ENCODE measurements at regions not wholly inside any gene's neighbourhood (a gene's known extent, or its start where the extent isn't known, plus 50 kb on each side); places are given as distances from the start of the nearest gene placed in this dataset.

DNA sequence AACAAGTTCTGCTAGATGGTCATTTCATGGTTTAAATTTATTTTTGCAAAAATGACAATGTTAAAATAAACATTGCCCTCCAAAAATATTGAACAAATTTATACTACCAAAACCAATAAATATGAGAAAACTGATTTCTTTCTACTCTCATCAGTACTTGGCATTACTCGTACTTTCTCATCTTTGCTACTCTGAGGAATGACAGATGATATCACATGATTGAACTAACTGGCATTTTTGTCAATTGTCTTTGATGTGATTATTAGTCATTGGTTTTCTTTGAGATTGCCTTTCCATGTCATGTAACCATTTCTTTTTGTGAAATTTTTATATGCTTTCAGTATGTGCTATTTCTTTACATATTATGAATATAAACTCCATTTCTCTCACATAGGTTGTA lies 167.0 kb upstream of the ITGA4 start (continued):
- TF ChIP-seq KIAA2018 (CRISPR knock-in tag; IDR thresholded peaks at IDR 0.05; ENCODE audit: borderline replicate concordance): no peak
- no peak for TF ChIP-seq ZBTB2 (CRISPR knock-in tag; IDR thresholded peaks at IDR 0.05; ENCODE audit: low read depth)
- no peak for TF ChIP-seq TGIF2 (CRISPR knock-in tag; IDR thresholded peaks at IDR 0.05)
- TF ChIP-seq BRD4 (CRISPR knock-in tag; IDR thresholded peaks at IDR 0.05): no peak
- TF ChIP-seq ARHGAP35 (CRISPR knock-in tag; IDR thresholded peaks at IDR 0.05; ENCODE audit: borderline replicate concordance): no peak
- no peak for TF ChIP-seq ZNF547 (CRISPR knock-in tag; IDR thresholded peaks at IDR 0.05)
- TF ChIP-seq ZNF225 (CRISPR knock-in tag; IDR thresholded peaks at IDR 0.05): no peak
- TF ChIP-seq, protein P1, sequence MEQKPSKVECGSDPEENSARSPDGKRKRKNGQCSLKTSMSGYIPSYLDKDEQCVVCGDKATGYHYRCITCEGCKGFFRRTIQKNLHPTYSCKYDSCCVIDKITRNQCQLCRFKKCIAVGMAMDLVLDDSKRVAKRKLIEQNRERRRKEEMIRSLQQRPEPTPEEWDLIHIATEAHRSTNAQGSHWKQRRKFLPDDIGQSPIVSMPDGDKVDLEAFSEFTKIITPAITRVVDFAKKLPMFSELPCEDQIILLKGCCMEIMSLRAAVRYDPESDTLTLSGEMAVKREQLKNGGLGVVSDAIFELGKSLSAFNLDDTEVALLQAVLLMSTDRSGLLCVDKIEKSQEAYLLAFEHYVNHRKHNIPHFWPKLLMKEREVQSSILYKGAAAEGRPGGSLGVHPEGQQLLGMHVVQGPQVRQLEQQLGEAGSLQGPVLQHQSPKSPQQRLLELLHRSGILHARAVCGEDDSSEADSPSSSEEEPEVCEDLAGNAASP (CRISPR knock-in tag; IDR thresholded peaks at IDR 0.05; ENCODE audit: borderline replicate concordance): no peak
- no peak for TF ChIP-seq HBP1 (CRISPR knock-in tag; IDR thresholded peaks at IDR 0.05; ENCODE audit: low read depth)
- TF ChIP-seq MED1 (CRISPR knock-in tag; IDR thresholded peaks at IDR 0.05): no peak
- no peak for TF ChIP-seq ZNF672 (CRISPR knock-in tag; IDR thresholded peaks at IDR 0.05)
- no peak for TF ChIP-seq ZNF431 (CRISPR knock-in tag; IDR thresholded peaks at IDR 0.05; ENCODE audit: borderline replicate concordance, low read depth)

Measured in HepG2 (cell line).